ENCODE measurements at regions not wholly inside any gene's neighbourhood (a gene's known extent, or its start where the extent isn't known, plus 50 kb on each side); places are given as distances from the start of the nearest gene placed in this dataset.

GRCh38 chr4:81990898-81991297, 382.9 kb downstream of the HNRNPD start:
- DNase-seq: no peak

GRCh38 chr4:81990211-81990610, 383.6 kb downstream of the HNRNPD start:
- DNase-seq: no peak

GRCh38 chr4:81989202-81989601, 384.6 kb downstream of the HNRNPD start:
- DNase-seq: no peak

- no peak for DNase-seq
These were observed 385.6 kb downstream of the HNRNPD start for GRCh38 chr4:81988178-81988577.

GRCh38 chr4:81984746-81985145, 389.0 kb downstream of the HNRNPD start:
- no peak for DNase-seq

- no peak for DNase-seq
These were observed 390.8 kb downstream of the HNRNPD start for GRCh38 chr4:81982846-81983540.

GRCh38 chr4:81981218-81981617, 392.6 kb downstream of the HNRNPD start:
- DNase-seq: no peak

- no peak for DNase-seq
These were observed 399.3 kb downstream of the HNRNPD start for GRCh38 chr4:81974523-81974922.

GRCh38 chr4:81971637-81972381, 402.0 kb downstream of the HNRNPD start:
- DNase-seq: no peak

GRCh38 chr4:81971061-81971460, 402.7 kb downstream of the HNRNPD start:
- DNase-seq: no peak

GRCh38 chr4:81970454-81970853, 403.3 kb downstream of the HNRNPD start:
- no peak for DNase-seq

- no peak for DNase-seq
These were observed 407.1 kb downstream of the HNRNPD start for GRCh38 chr4:81966676-81967075.

GRCh38 chr4:81965911-81966310, 407.9 kb downstream of the HNRNPD start:
- no peak for DNase-seq

GRCh38 chr4:81965454-81965853, 408.3 kb downstream of the HNRNPD start:
- no peak for DNase-seq

- DNase-seq: no peak
These were observed 410.1 kb downstream of the HNRNPD start for GRCh38 chr4:81963763-81964020.

- no peak for DNase-seq
These were observed 410.6 kb downstream of the HNRNPD start for GRCh38 chr4:81963015-81963762.

- no peak for DNase-seq
These were observed 412.8 kb downstream of the HNRNPD start for GRCh38 chr4:81960961-81961360.

GRCh38 chr4:81954271-81954670, 419.5 kb downstream of the HNRNPD start:
- DNase-seq: no peak

- DNase-seq: no peak
These were observed 421.8 kb downstream of the HNRNPD start for GRCh38 chr4:81951891-81952455.

- DNase-seq: no peak
These were observed 426.8 kb downstream of the HNRNPD start for GRCh38 chr4:81946996-81947395.

GRCh38 chr4:81930506-81931238, 443.1 kb downstream of the HNRNPD start:
- DNase-seq: no peak

- no peak for DNase-seq
These were observed 450.7 kb downstream of the HNRNPD start for GRCh38 chr4:81923140-81923539.

GRCh38 chr4:81922313-81922712, 450.6 kb upstream of the RASGEF1B start:
- DNase-seq: no peak

Data from NCI-H1436 (cell line).